ENCODE measurements at regions not wholly inside any gene's neighbourhood (a gene's known extent, or its start where the extent isn't known, plus 50 kb on each side); places are given as distances from the start of the nearest gene placed in this dataset.
A peak's percentile ranks its signal among the peaks of the same experiment; 100 is the strongest.

- no peaks in the 10 kb centered on the region for H3K4me1 ChIP-seq
- no peak overlapping the region for H3K4me3 ChIP-seq
- no peak overlapping the region for H3K27ac ChIP-seq
- 85 to 91% methylated on average over 5 of the region's 5 CpGs for WGBS, 2 donors
- peaks cover 0 to 14% (median 1%) of the 10 kb centered on the region in 4 donors for H3K9me3 ChIP-seq
- no peak for DNase-seq (ENCODE audit: low spot score in 2 of 2)
- peaks cover 0 to 8% (median 0%) of the 10 kb centered on the region in 3 donors for H3K36me3 ChIP-seq
- no peaks in the 10 kb centered on the region for H3K27me3 ChIP-seq
- no peak for TF ChIP-seq EP300 (IDR thresholded peaks at IDR 0.05)
- TF ChIP-seq POLR2A (IDR thresholded peaks at IDR 0.05) = no peak
- TF ChIP-seq CTCF (IDR thresholded peaks at IDR 0.05) = no peak
These were observed 171.0 kb upstream of the FOXN3 start for GRCh38 chr14:89588016-89588415.

- H3K9me3 ChIP-seq = peaks cover 0 to 9% (median under 1%) of the 10 kb centered on the region in 4 donors
- no peak for DNase-seq (ENCODE audit: low spot score in 2 of 2)
- no peak overlapping the region for H3K27ac ChIP-seq
- H3K27me3 ChIP-seq = no peaks in the 10 kb centered on the region
- no peaks in the 10 kb centered on the region for H3K4me1 ChIP-seq
- H3K4me3 ChIP-seq = no peak overlapping the region
- H3K36me3 ChIP-seq = peaks cover 0 to 8% (median 0%) of the 10 kb centered on the region in 3 donors
- no peak for TF ChIP-seq EP300 (IDR thresholded peaks at IDR 0.05)
- TF ChIP-seq CTCF (IDR thresholded peaks at IDR 0.05) = no peak
- no peak for TF ChIP-seq POLR2A (IDR thresholded peaks at IDR 0.05)
- 89 to 91% methylated on average over 5 of the region's 5 CpGs for WGBS, 2 donors
These were observed 170.0 kb upstream of the FOXN3 start for GRCh38 chr14:89587136-89587420.

GRCh38 chr14:89586258-89587135, 169.5 kb upstream of the FOXN3 start:
- H3K27me3 ChIP-seq = no peaks in the 10 kb centered on the region
- H3K27ac ChIP-seq = no peak overlapping the region
- H3K36me3 ChIP-seq = peaks cover 0 to 6% (median 0%) of the 10 kb centered on the region in 3 donors
- peak in 1 of 2 donors; percentile 24 for DNase-seq (ENCODE audit: low spot score in 2 of 2)
- peak in 1 of 2 donors; percentile 27 for TF ChIP-seq EP300 (IDR thresholded peaks at IDR 0.05)
- no peak for TF ChIP-seq CTCF (IDR thresholded peaks at IDR 0.05)
- H3K4me1 ChIP-seq = no peaks in the 10 kb centered on the region
- peaks cover 0 to 4% (median 0%) of the 10 kb centered on the region in 4 donors for H3K9me3 ChIP-seq
- H3K4me3 ChIP-seq = no peak overlapping the region
- 92% methylated on average over 5 of the region's 5 CpGs for WGBS, 2 donors

- WGBS, 2 donors = 58 to 76% methylated on average over 4 of the region's 4 CpGs
- Histone ChIP-seq H3K27ac (no peak overlapping the region), H3K4me1 (peaks cover 0 to 28% (median 0%) of the 10 kb centered on the region in 4 donors), H3K36me3 (peaks cover 0 to 9% (median 0%) of the 10 kb centered on the region in 3 donors), H3K27me3 (no peaks in the 10 kb centered on the region), H3K4me3 (no peak overlapping the region), H3K9me3 (no peaks in the 10 kb centered on the region)
- TF ChIP-seq EP300 (IDR thresholded peaks at IDR 0.05) (peak in 1 of 2 donors; percentile 33), CTCF (IDR thresholded peaks at IDR 0.05) (no peak)
- no peak for DNase-seq (ENCODE audit: low spot score in 2 of 2)
These were observed 161.1 kb upstream of the FOXN3 start for GRCh38 chr14:89578156-89578555.

- Histone ChIP-seq H3K27ac (no peak overlapping the region), H3K27me3 (no peaks in the 10 kb centered on the region), H3K4me1 (peaks cover 0 to 38% (median 0%) of the 10 kb centered on the region in 4 donors), H3K36me3 (peaks cover 0 to 9% (median 0%) of the 10 kb centered on the region in 3 donors), H3K4me3 (no peak overlapping the region), H3K9me3 (no peaks in the 10 kb centered on the region)
- no peak for DNase-seq (ENCODE audit: low spot score in 2 of 2)
- 65 to 86% methylated on average over 8 of the region's 8 CpGs for WGBS, 2 donors
- TF ChIP-seq EP300 (IDR thresholded peaks at IDR 0.05) (no peak), CTCF (IDR thresholded peaks at IDR 0.05) (no peak), POLR2A (IDR thresholded peaks at IDR 0.05) (no peak)
These were observed 159.9 kb upstream of the FOXN3 start for GRCh38 chr14:89576960-89577359.

All from tibial nerve (tissue), 4 donors.